Adrenal gland (tissue), 9 donors: ENCODE measurements at regions not wholly inside any gene's neighbourhood (a gene's known extent, or its start where the extent isn't known, plus 50 kb on each side); places are given as distances from the start of the nearest gene placed in this dataset.

Source experiments
- DNase-seq, 7 donors: peaks; one replicate each; pipeline ENCODE4 v3.0.0-alpha.2; 2019 to 2020
- H3K27ac ChIP-seq, 5 donors: fragments of 200-600 bp; sonication (generic) in 4 of 5; 1 replicate in 3 of 5; 2 replicates in 2 of 5; pipeline versions ENCODE4 v1.5.1 to v1.8.0; 2016 to 2020; ENCODE audit warnings: mild to moderate bottlenecking in 1 of 5
- H3K27me3 ChIP-seq: fragments of 200-600 bp; 2 replicates; pipeline ENCODE4 v1.8.0; 2021
- H3K36me3 ChIP-seq, 2 donors: fragments of 200-600 bp; replicated peaks in 1 of 2; 1 replicate in 1 of 2; 2 replicates in 1 of 2; pipeline versions ENCODE4 v1.5.1 to v1.8.0; 2018 to 2022
- H3K4me1 ChIP-seq, 2 donors: fragments of 200-600 bp; replicated peaks in 1 of 2; 1 replicate in 1 of 2; 2 replicates in 1 of 2; pipeline versions ENCODE4 v1.5.1 to v1.8.0; 2018 to 2021
- H3K4me3 ChIP-seq, 4 donors: fragments of 200-600 bp; sonication (generic) in 3 of 4; one replicate each; pipeline ENCODE4 v1.5.1; 2016 to 2018
- H3K9me3 ChIP-seq, 3 donors: fragments of 200-600 bp; sonication (generic) in 1 of 3; replicated peaks in 1 of 3; 1 replicate in 2 of 3; 2 replicates in 1 of 3; pipeline versions ENCODE4 v1.5.1 to v1.8.0; 2016 to 2021
- POLR2A ChIP-seq, 2 donors: fragments of 450-650 bp; IDR thresholded peaks; one replicate each; pipeline ENCODE4 v1.6.1; 2017; ENCODE audit warnings: antibody characterized with exemption in 2 of 2, mild to moderate bottlenecking in 2 of 2, moderate library complexity in 1 of 2
- WGBS, 4 donors: extraction: QIAGEN DNeasy Blood & Tissue Kit in 2 of 4; methylation state at CpG; one replicate each; pipeline versions ENCODE4 v1.1.5 to v1.1.7; 2013 to 2017; 5-methylcytosine and 5-hydroxymethylcytosine counted together
- intact Hi-C, 2 donors: fragments of 100-400 bp; cut with DNase I; formaldehyde crosslinking; loops; one replicate each; pipeline versions ENCODE4 v1.14.1 to v1.15.0; 2022 to 2023
- TF ChIP-seq, protein P1 (sequence below), 6 experiments: fragments of 450-650 bp in 4 of 6; fragments of 200-600 bp in 2 of 6; sonication (generic) in 1 of 6; IDR thresholded peaks; 1 replicate in 5 of 6; 2 replicates in 1 of 6; pipeline versions ENCODE4 v1.5.1 to v1.8.0; 2016 to 2021; ENCODE audit warnings: antibody characterized with exemption in 6 of 6, mild to moderate bottlenecking in 2 of 6, moderate library complexity in 1 of 6
- donor health status: healthy with polysubstance abuse.
- donor health status: Bipolar disorder and iron deficiency.
- donor health status: DM: yes; HTN: yes; CAD: no.
- donor health status: DM: no; HTN: no; CAD: no.
- donor health status: DM: no; HTN: no; CAD: no.

GRCh38 chr11:28738549-28738948 lies 630.4 kb downstream of the METTL15 start:
- Histone ChIP-seq H3K27me3 (no peaks in the 10 kb centered on the region), H3K27ac (no peak overlapping the region), H3K4me1 (no peaks in the 10 kb centered on the region), H3K36me3 (no peaks in the 10 kb centered on the region), H3K9me3 (no peaks in the 10 kb centered on the region), H3K4me3 (no peak overlapping the region)
- DNase-seq, result no peak
- TF ChIP-seq, protein P1, sequence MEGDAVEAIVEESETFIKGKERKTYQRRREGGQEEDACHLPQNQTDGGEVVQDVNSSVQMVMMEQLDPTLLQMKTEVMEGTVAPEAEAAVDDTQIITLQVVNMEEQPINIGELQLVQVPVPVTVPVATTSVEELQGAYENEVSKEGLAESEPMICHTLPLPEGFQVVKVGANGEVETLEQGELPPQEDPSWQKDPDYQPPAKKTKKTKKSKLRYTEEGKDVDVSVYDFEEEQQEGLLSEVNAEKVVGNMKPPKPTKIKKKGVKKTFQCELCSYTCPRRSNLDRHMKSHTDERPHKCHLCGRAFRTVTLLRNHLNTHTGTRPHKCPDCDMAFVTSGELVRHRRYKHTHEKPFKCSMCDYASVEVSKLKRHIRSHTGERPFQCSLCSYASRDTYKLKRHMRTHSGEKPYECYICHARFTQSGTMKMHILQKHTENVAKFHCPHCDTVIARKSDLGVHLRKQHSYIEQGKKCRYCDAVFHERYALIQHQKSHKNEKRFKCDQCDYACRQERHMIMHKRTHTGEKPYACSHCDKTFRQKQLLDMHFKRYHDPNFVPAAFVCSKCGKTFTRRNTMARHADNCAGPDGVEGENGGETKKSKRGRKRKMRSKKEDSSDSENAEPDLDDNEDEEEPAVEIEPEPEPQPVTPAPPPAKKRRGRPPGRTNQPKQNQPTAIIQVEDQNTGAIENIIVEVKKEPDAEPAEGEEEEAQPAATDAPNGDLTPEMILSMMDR (IDR thresholded peaks at IDR 0.05), result no peak
- TF ChIP-seq POLR2A (IDR thresholded peaks at IDR 0.05), result no peak
- intact Hi-C loops, result no loop called here

GRCh38 chr11:28736256-28736655 lies 628.1 kb downstream of the METTL15 start:
- Histone ChIP-seq H3K36me3 (no peaks in the 10 kb centered on the region), H3K4me3 (no peak overlapping the region), H3K9me3 (no peaks in the 10 kb centered on the region), H3K27me3 (no peaks in the 10 kb centered on the region), H3K27ac (no peak overlapping the region), H3K4me1 (no peaks in the 10 kb centered on the region)
- DNase-seq, result no peak
- intact Hi-C loops, result no loop called here
- TF ChIP-seq, protein P1 (IDR thresholded peaks at IDR 0.05), result no peak
- no peak for TF ChIP-seq POLR2A (IDR thresholded peaks at IDR 0.05)

- H3K36me3 ChIP-seq, result no peaks in the 10 kb centered on the region
- intact Hi-C loops, result no loop called here
- 85 to 100% (median 94%) methylated on average over 1 of the region's 1 CpG for WGBS, 4 donors
- no peak for DNase-seq
- H3K4me1 ChIP-seq, result no peaks in the 10 kb centered on the region
- TF ChIP-seq, protein P1 (IDR thresholded peaks at IDR 0.05), result no peak
- TF ChIP-seq POLR2A (IDR thresholded peaks at IDR 0.05), result no peak
- no peak overlapping the region for H3K27ac ChIP-seq
- no peak overlapping the region for H3K4me3 ChIP-seq
- no peaks in the 10 kb centered on the region for H3K9me3 ChIP-seq
- no peaks in the 10 kb centered on the region for H3K27me3 ChIP-seq
Measured at GRCh38 chr11:28735511-28735910, 627.3 kb downstream of the METTL15 start.

DNA sequence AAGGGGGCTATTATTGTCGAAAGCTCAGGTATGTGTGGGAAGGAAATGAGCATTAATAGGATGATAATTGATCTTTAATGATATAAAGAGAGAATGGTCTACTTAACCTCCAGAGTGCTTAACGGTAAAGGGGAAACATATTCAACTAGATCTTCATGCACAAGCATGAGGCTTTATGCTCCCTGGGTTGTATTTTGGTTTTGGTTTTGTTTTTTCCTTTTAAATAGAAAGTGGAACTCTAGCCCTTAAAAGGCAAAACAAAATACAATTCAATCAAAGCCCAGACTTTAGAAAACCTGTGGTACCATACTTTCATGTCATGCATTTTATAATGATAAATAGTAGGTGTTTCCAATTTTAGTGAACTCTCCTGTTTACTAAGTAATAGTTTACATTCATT lies 622.7 kb downstream of the METTL15 start:
- Histone ChIP-seq H3K4me3 (no peak overlapping the region), H3K27ac (no peak overlapping the region), H3K4me1 (no peaks in the 10 kb centered on the region), H3K27me3 (no peaks in the 10 kb centered on the region), H3K9me3 (no peaks in the 10 kb centered on the region), H3K36me3 (no peaks in the 10 kb centered on the region)
- WGBS, 4 donors, result 82 to 91% (median 89%) methylated on average over 2 of the region's 2 CpGs
- intact Hi-C loops, result no loop called here
- DNase-seq, result no peak
- no peak for TF ChIP-seq POLR2A (IDR thresholded peaks at IDR 0.05)
- TF ChIP-seq, protein P1 (IDR thresholded peaks at IDR 0.05), result no peak
